ENCODE measurements at regions not wholly inside any gene's neighbourhood (a gene's known extent, or its start where the extent isn't known, plus 50 kb on each side); places are given as distances from the start of the nearest gene placed in this dataset.
"Not testable (repeated sequence)": the region's sequence is repeated elsewhere in the genome, so short reads cannot be mapped to it uniquely, and the experiment has no call there.

- TF ChIP-seq CTCF, POLR2A (IDR thresholded peaks at IDR 0.05): not testable (repeated sequence)
Observed at GRCh38 chr16:29136046-29136696, 151.3 kb downstream of the LAT start.

All from body of pancreas (tissue), 4 donors.